ENCODE measurements at regions not wholly inside any gene's neighbourhood (a gene's known extent, or its start where the extent isn't known, plus 50 kb on each side); places are given as distances from the start of the nearest gene placed in this dataset.

DNA sequence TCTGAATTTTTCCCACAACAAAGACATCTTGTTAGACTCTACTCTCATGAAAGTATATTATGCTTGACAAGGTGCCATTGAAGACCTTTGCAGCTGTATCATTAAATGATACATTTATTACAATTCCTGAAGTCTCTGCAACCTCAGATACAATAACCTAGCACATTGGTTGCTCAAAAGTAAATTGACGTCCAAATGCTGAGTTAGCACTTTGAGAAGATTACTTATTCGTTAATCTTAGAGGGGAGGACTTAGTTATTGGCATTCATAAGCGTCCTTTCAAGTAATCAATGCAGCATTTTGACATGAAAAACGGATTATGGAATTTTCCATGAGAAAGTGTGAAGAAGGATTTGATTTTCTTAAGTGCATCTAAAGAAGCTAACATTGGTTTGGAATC is 151.6 kb downstream of the ARSF start:
- TF ChIP-seq, protein P1, sequence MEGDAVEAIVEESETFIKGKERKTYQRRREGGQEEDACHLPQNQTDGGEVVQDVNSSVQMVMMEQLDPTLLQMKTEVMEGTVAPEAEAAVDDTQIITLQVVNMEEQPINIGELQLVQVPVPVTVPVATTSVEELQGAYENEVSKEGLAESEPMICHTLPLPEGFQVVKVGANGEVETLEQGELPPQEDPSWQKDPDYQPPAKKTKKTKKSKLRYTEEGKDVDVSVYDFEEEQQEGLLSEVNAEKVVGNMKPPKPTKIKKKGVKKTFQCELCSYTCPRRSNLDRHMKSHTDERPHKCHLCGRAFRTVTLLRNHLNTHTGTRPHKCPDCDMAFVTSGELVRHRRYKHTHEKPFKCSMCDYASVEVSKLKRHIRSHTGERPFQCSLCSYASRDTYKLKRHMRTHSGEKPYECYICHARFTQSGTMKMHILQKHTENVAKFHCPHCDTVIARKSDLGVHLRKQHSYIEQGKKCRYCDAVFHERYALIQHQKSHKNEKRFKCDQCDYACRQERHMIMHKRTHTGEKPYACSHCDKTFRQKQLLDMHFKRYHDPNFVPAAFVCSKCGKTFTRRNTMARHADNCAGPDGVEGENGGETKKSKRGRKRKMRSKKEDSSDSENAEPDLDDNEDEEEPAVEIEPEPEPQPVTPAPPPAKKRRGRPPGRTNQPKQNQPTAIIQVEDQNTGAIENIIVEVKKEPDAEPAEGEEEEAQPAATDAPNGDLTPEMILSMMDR (IDR thresholded peaks at IDR 0.05 in 8 of 11, conservative IDR thresholded peaks at IDR 0.05 in 3 of 11), result no peak
- TF ChIP-seq POLR2A (IDR thresholded peaks at IDR 0.05), result no peak

Measured in spleen (tissue), 7 donors.